SH-SY5Y (cell line): ENCODE measurements at regions not wholly inside any gene's neighbourhood (a gene's known extent, or its start where the extent isn't known, plus 50 kb on each side); places are given as distances from the start of the nearest gene placed in this dataset.

Source experiments
- GATA2 ChIP-seq: IDR thresholded peaks from 2 replicates; pipeline ENCODE4 v1.6.1; 2011; ENCODE audit warnings: mild to moderate bottlenecking, low read depth, low read length
- GATA3 ChIP-seq: IDR thresholded peaks from 2 replicates; pipeline ENCODE4 v1.6.1; 2011; ENCODE audit warnings: low read depth, mild to moderate bottlenecking, low read length, moderate library complexity

- no peak for TF ChIP-seq GATA3
- no peak for TF ChIP-seq GATA2
These were observed 705.5 kb downstream of the SLC4A3 start for GRCh38 chr2:220332886-220333285.
